GM12891 (cell line): ENCODE measurements at regions not wholly inside any gene's neighbourhood (a gene's known extent, or its start where the extent isn't known, plus 50 kb on each side); places are given as distances from the start of the nearest gene placed in this dataset.

Source experiments
- DNase-seq: peaks from one replicate; pipeline ENCODE4 v3.0.0; 2011; ENCODE audit warnings: low spot score; ENCODE audit not compliant: insufficient read length
- FAIRE-seq: peaks from 2 replicates; lab custom pipeline; 2011; peaks lifted over from hg19 to GRCh38; lab: Jason Lieb, UNC
- PAX5 ChIP-seq: IDR thresholded peaks from 2 replicates; pipeline ENCODE4 v1.6.1; 2011; ENCODE audit warnings: low read length, moderate library complexity, mild to moderate bottlenecking; ENCODE audit not compliant: insufficient read depth, severe bottlenecking
- POLR2A ChIP-seq: IDR thresholded peaks from 2 replicates; pipeline ENCODE4 v1.6.1; 2011; ENCODE audit warnings: low read depth, low read length, control low read depth
- POLR2AphosphoS5 ChIP-seq: IDR thresholded peaks from 2 replicates; pipeline ENCODE4 v1.6.1; 2011; ENCODE audit warnings: low read depth, low read length, control low read depth
- POU2F2 ChIP-seq: IDR thresholded peaks from 2 replicates; pipeline ENCODE4 v1.6.1; 2011; ENCODE audit warnings: low read depth, mild to moderate bottlenecking, control low read depth, low read length, moderate library complexity
- SPI1 ChIP-seq: IDR thresholded peaks from 2 replicates; pipeline ENCODE4 v1.6.1; 2011; ENCODE audit warnings: low read depth, low read length, control low read depth
- TAF1 ChIP-seq: IDR thresholded peaks from 2 replicates; pipeline ENCODE4 v1.6.1; 2011; ENCODE audit warnings: low read depth, low read length, control low read depth

- FAIRE-seq (no peak), DNase-seq (no peak)
- TF ChIP-seq TAF1, result no peak
- no peak for TF ChIP-seq SPI1
- no peak for TF ChIP-seq POU2F2
- TF ChIP-seq PAX5, result no peak
- no peak for TF ChIP-seq POLR2A
- no peak for TF ChIP-seq POLR2AphosphoS5
Measured at GRCh38 chr2:66134138-66134701, 300.7 kb upstream of the MEIS1 start.

- DNase-seq, result no peak
- TF ChIP-seq PAX5, result no peak
- no peak for TF ChIP-seq TAF1
- FAIRE-seq, result no peak
Measured at GRCh38 chr2:66127656-66128055, 307.3 kb upstream of the MEIS1 start.

DNA sequence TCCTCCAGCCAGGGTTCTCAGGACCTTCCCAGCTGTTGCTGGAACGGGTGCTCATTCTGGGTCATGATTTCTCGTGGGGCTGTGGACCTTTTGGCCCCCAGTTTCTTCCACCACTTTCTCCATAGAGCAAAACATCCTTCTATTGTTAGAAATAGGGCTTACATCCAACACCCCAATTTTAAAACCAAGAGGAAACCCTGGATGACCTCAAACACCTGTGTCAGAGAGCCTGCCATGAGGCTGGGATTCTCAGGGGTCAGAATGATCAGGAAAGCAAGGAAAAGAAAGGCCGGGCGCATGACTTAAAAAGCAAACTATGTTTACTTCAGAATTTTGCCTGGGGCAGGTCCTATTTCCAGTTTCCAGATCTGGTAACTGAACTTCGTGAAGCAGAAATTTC is 307.9 kb upstream of the MEIS1 start:
- FAIRE-seq (no peak), DNase-seq (no peak)
- no peak for TF ChIP-seq SPI1
- TF ChIP-seq POLR2A, result no peak
- TF ChIP-seq TAF1, result no peak
- TF ChIP-seq POU2F2, result no peak
- TF ChIP-seq POLR2AphosphoS5, result no peak
- TF ChIP-seq PAX5, result no peak

- FAIRE-seq (no peak), DNase-seq (no peak)
- TF ChIP-seq POU2F2 (no peak), POLR2AphosphoS5 (no peak), PAX5 (no peak), SPI1 (no peak), TAF1 (no peak), POLR2A (no peak)
Measured at GRCh38 chr2:66125951-66126350, 309.0 kb upstream of the MEIS1 start.

DNA sequence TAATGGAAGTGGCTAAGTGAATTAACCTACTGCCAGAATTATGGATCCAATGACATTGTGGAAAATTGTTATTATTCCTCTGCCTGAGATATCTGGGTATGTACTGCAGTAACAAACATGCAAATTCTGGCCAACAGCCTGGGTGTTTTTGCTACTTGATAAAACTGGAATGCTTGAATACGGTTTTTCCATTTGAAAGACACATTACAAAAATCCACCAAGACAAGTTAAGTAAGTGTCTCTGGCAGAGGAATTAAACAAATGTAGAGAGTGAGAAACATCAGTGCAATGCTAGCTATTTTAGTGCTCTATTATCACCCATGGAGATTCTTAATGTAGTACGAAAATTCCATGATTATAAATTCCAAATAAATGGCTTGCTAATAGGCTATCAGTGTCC is 312.4 kb upstream of the MEIS1 start:
- no peak for FAIRE-seq
- TF ChIP-seq POU2F2, result no peak
- TF ChIP-seq PAX5, result no peak
- TF ChIP-seq TAF1, result no peak
- no peak for TF ChIP-seq SPI1
- no peak for TF ChIP-seq POLR2A
- TF ChIP-seq POLR2AphosphoS5, result no peak
- no peak for DNase-seq

GRCh38 chr2:66121946-66122345 is 313.0 kb upstream of the MEIS1 start:
- no peak for TF ChIP-seq PAX5
- no peak for TF ChIP-seq POLR2A
- TF ChIP-seq SPI1, result no peak
- no peak for TF ChIP-seq POLR2AphosphoS5
- DNase-seq (no peak), FAIRE-seq (no peak)

DNA sequence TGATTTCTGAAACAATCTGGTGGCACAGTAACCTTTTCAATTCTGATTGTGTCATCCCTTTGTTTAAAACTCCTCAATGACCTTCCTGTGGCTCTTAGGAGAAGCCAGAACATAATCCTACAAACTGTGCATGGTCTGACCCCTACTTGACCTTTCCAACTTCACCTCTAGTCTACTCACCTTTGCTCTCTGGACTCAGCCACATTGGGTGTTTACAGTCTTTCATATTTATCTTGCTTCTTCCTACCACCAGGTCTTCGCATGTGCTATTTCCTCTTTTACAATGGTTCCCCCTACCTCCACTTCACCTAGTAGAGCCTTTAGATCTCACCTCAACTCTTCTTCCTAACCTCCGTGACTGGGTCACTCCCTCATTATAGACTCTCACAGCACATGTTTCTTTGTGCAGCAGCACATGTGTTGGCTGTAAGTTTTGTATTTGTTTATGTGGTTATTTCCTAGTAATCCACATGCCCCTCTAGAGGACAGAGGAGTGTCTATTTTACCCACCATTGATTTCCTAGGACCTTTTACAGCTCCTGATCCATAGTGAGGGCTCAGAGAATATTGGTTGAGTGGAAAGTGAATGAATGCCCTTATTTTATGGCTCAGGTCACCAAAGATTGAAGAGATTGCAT is 320.8 kb upstream of the MEIS1 start:
- FAIRE-seq (no peak), DNase-seq (no peak)
- TF ChIP-seq SPI1 (no peak), PAX5 (no peak), POLR2A (no peak), TAF1 (no peak), POU2F2 (no peak), POLR2AphosphoS5 (no peak)

DNA sequence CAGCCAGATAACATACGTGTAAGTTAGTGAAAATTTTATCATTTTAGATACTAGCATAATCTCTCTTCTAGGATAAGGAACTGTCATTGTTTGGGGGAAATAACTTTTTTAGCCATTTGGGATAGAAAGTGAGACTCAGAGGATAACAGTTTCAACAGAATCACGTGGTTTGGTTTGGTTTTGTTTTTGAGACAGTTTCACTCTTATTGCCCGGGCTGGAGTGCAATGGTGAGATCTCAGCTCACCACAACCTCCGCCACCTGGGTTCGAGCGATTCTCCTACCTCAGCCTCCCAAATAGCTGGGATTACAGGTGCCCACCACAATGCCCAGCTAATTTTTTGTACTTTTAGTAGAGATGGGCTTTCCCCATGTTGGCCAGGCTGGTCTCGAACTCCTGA is 323.2 kb upstream of the MEIS1 start:
- no peak for DNase-seq
- TF ChIP-seq PAX5 (no peak), TAF1 (no peak), POLR2A (no peak), POU2F2 (no peak), POLR2AphosphoS5 (no peak), SPI1 (no peak)
- no peak for FAIRE-seq

DNA sequence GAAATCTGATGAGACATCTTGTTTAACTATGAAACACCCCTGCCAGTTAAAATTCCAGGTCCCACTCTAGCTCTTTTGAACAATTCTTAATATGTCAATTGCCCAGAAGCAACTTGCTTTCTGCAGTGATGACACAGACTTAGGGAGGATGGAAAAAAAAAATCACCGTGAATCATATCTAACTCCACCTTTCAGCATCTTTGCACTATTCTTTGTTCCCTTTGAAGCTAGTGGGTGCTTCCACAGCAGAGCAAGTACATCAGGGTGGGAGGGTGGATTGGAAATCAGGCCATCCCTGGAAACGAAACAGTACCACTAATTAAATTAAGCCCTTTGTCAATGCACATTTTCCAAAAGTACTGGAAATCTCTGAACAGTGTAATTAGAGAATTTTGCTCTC is 324.3 kb upstream of the MEIS1 start:
- no peak for TF ChIP-seq TAF1
- no peak for TF ChIP-seq PAX5
- TF ChIP-seq SPI1, result no peak
- no peak for FAIRE-seq

DNA sequence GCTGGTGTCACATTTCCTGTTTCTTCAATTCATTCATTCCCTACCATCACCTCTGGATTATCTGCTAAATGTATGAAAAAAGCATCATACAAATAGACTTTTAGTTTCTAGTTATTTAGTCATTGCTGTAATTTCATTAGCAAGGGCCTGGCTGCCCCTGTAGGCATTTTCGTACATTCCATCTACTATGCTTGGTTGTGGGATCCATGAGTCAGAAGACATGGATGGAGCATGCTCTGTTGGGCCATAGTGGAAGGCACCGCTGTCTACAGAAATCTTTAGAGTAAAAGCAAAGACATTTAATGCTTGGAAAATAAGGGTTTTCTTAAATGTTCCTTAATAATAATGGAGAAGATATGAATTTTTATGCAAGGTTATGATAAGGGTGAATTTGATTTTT is 324.8 kb upstream of the MEIS1 start:
- no peak for DNase-seq
- no peak for FAIRE-seq
- TF ChIP-seq POLR2AphosphoS5 (no peak), SPI1 (no peak), POLR2A (no peak), POU2F2 (no peak), TAF1 (no peak), PAX5 (no peak)

More for the DNA sequence above, 324.3 kb upstream of the MEIS1 start:
- no peak for DNase-seq

DNA sequence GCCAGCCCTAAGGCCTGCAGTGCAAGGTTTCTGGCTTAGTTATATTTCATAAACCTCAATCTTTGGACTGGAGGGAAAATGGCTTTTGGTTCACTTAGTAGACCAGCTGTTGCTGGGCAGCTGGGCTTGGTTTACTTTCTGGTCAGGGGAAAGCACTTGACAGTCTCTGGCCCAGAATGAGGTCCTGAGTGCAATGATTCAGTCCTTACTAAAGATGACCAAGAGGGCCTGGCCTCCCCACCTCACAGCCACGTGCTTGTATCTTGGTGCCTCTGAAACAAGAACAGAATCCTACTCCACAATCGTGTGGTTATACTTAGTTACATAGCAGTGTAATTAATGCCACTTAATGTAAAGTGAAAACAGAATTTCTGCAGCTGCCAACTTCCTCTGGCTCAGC is 325.5 kb upstream of the MEIS1 start:
- DNase-seq (no peak), FAIRE-seq (no peak)
- TF ChIP-seq TAF1 (no peak), POLR2A (no peak), PAX5 (no peak), SPI1 (no peak), POU2F2 (no peak), POLR2AphosphoS5 (no peak)
